GM18951 (cell line): ENCODE measurements at regions not wholly inside any gene's neighbourhood (a gene's known extent, or its start where the extent isn't known, plus 50 kb on each side); places are given as distances from the start of the nearest gene placed in this dataset.

ENCODE experiments used
- POLR2A ChIP-seq: IDR thresholded peaks from 4 replicates; pipeline ENCODE4 v1.6.1; 2011; ENCODE audit warnings: mild to moderate bottlenecking; ENCODE audit not compliant: insufficient read length, insufficient read depth; ENCODE audit errors: extremely low read depth
- in situ Hi-C: fragments of 300-500 bp; cut with MboI; formaldehyde crosslinking; loops from one replicate; pipeline ENCODE4 v1.12.0; 2022; ENCODE audit warnings: low sequenced_read_pairs, mixed read lengths, inconsistent platforms; ENCODE audit not compliant: unreplicated experiment

DNA sequence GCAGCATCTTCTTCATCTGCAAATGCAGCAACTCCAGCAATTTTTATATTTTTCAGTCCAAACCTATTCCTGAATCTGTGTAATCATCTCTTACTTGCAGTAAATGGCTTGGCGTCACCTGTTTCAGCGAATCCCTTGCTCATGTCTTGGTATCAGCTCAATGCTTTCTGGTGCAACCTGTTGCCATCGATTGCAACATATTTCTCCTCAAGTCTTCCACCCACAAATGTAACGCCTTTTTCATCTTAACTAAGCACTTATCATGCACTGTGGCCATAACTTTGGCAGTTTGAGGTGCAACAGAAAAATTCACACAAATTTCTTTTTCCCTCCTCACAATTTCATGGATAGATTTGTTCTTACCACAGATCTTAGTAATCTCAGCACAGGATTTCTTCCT, 168.3 kb downstream of the HERPUD2 start:
- TF ChIP-seq POLR2A = no peak
- in situ Hi-C loops = no loop called here

DNA sequence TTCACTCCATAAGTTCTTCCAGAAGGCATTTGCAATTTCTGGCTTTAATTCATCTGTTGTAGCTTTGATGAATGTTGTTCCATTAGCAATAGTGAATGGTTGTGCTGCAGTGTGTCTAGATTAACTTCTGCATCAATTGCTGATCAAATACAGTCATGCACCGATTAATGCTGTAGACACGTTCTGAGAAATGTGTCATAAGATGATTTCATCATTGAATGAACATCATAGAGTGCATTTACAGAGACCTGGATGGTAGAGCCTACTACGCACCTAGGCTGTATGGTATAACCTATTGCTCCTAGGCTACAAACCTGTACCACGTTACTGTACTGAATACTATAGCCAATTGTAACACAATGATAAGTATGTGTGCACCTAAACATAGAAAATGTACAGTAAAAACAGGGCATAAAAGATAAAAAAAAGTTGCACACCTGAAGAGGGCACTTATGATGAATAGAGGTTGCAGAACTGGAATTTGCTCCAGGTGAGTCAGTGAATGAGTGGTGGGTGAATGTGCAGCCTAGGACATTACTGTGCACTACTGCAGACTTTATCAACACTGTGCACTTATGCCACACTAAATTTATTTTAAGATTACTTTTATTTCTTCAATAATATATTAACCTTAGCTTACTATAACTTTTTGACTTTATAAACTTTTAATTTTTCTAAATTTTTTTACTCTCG, 170.7 kb downstream of the HERPUD2 start:
- in situ Hi-C loops = loop anchor here (25.0 kb wide), 1 partner anchor 337 kb away; no protein-coding TSS in a partner anchor
- TF ChIP-seq POLR2A = no peak

DNA sequence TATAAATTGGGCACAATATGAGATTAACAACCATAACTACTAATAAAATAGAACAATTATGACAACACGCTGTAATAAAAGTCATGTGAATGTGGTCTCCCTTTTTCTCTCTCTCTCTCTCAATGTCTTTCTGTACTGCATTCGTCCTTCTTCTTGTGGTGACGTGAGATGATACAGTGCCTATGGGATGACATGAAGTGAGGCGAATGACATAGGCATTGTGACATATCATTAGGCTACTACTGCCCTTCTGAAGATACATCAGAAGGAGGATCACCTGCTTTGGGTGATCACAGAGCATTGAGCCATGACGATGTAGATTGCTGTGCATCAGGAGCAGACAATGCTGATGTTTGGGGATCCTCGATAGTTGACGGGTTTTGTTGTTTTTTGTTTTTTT, 171.6 kb downstream of the HERPUD2 start:
- no peak for TF ChIP-seq POLR2A
- in situ Hi-C loops = loop anchor here (25.0 kb wide), 1 partner anchor 336 kb away; no protein-coding TSS in a partner anchor

GRCh38 chr7:35522697-35523096, 172.2 kb downstream of the HERPUD2 start:
- TF ChIP-seq POLR2A = no peak
- in situ Hi-C loops = loop anchor here (25.0 kb wide), 1 partner anchor 335 kb away; no protein-coding TSS in a partner anchor

- in situ Hi-C loops = loop anchor here (25.0 kb wide), 1 partner anchor 335 kb away; no protein-coding TSS in a partner anchor
- TF ChIP-seq POLR2A = no peak
Observed at GRCh38 chr7:35521941-35522340, 173.0 kb downstream of the HERPUD2 start.

- in situ Hi-C loops = loop anchor here (25.0 kb wide), 1 partner anchor 334 kb away; no protein-coding TSS in a partner anchor
- TF ChIP-seq POLR2A = no peak
Observed at GRCh38 chr7:35520810-35521625, 173.9 kb downstream of the HERPUD2 start.

- in situ Hi-C loops = loop anchor here (25.0 kb wide), 1 partner anchor 333 kb away; no protein-coding TSS in a partner anchor
- no peak for TF ChIP-seq POLR2A
Observed at GRCh38 chr7:35519971-35520809, 174.7 kb downstream of the HERPUD2 start.

GRCh38 chr7:35518767-35519166, 176.2 kb downstream of the HERPUD2 start:
- TF ChIP-seq POLR2A = no peak
- in situ Hi-C loops = loop anchor here (25.0 kb wide), 1 partner anchor 331 kb away; no protein-coding TSS in a partner anchor

- TF ChIP-seq POLR2A = no peak
- in situ Hi-C loops = loop anchor here (25.0 kb wide), 1 partner anchor 329 kb away; no protein-coding TSS in a partner anchor
Observed at GRCh38 chr7:35516498-35516897, 178.4 kb downstream of the HERPUD2 start.

DNA sequence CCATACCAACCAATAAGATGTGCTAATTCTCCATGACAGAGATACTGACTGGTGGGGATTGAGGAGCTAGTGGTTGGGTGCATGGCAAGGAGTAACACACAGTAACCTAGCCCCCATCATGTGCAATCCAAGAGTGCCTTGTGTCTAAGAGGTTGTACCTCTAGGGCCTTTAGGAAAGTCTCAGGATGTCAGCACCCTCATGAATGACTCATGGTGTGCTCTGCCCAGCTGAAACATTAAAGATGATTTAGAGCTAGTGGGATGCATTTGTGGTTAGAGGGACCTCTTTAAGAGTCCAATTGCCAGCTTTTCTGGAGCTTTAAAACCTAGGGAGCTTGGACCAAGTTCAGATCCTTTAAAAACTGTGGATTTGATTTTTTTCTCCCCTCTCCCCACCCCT, 181.1 kb downstream of the HERPUD2 start:
- in situ Hi-C loops = loop anchor here (25.0 kb wide), 1 partner anchor 327 kb away; no protein-coding TSS in a partner anchor
- TF ChIP-seq POLR2A = no peak

- in situ Hi-C loops = loop anchor here (25.0 kb wide), 1 partner anchor 326 kb away; no protein-coding TSS in a partner anchor
- no peak for TF ChIP-seq POLR2A
Observed at GRCh38 chr7:35513195-35513594, 181.7 kb downstream of the HERPUD2 start.

DNA sequence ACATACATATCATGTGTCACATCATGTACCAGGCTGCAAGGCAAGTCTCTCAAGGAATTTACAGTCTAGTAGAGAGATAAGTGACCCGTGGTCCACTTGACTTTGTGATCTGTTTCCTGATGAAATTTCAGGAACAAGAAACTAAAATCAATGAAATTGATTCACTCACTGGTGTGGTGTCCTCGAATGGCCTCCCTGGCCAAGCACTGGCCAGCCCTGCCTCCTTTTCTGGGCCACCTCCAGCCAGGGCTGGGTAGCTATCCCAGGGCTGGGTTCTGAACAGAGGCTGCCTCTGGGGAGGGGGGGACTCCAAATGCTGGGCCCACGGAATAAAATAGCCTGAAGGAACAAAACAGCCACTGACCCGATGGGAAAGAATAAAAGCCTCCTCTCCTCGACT, 182.2 kb downstream of the HERPUD2 start:
- no peak for TF ChIP-seq POLR2A
- in situ Hi-C loops = loop anchor here (25.0 kb wide), 1 partner anchor 325 kb away; no protein-coding TSS in a partner anchor
